Natural killer cell (primary cell): ENCODE measurements at regions not wholly inside any gene's neighbourhood (a gene's known extent, or its start where the extent isn't known, plus 50 kb on each side); places are given as distances from the start of the nearest gene placed in this dataset.

Experiments used
- ATAC-seq, 3 donors: fragments of 150-1000 bp in 2 of 3; fragments of 200-7000 bp in 1 of 3; cut with Tn5 transposase; 1 replicate in 1 of 3; 2 replicates in 2 of 3; pipeline ENCODE4 v1.10.0; 2021; ENCODE audit warnings: mild to moderate bottlenecking in 2 of 3, moderate library complexity in 2 of 3
- DNase-seq, 2 donors: peaks; one replicate each; pipeline versions ENCODE4 v3.0.0 to v3.0.0-alpha.2; 2013 to 2021; ENCODE audit warnings: mixed read lengths in 1 of 2
- H3K27ac ChIP-seq: one replicate; pipeline ENCODE4 v1.5.1; 2013; ENCODE audit warnings: mild to moderate bottlenecking, low read length
- H3K27me3 ChIP-seq: one replicate; pipeline ENCODE4 v1.6.1; 2013; ENCODE audit warnings: low read length; ENCODE audit not compliant: control insufficient read depth, insufficient read depth
- H3K36me3 ChIP-seq: one replicate; pipeline ENCODE4 v1.6.1; 2013; ENCODE audit warnings: low read length; ENCODE audit not compliant: control insufficient read depth, insufficient read depth
- H3K4me1 ChIP-seq: one replicate; pipeline ENCODE4 v1.6.1; 2013; ENCODE audit warnings: low read length; ENCODE audit not compliant: control insufficient read depth, insufficient read depth
- H3K4me3 ChIP-seq: one replicate; pipeline ENCODE4 v1.5.1; 2013; ENCODE audit warnings: low read length
- H3K9me3 ChIP-seq: one replicate; pipeline ENCODE4 v1.6.1; 2013; ENCODE audit warnings: low read length; ENCODE audit not compliant: control insufficient read depth, insufficient read depth
- H3K27ac Mint-ChIP-seq, 2 donors: one replicate each; pipeline ENCODE4 v1.8.0; 2022; ENCODE audit warnings: mild to moderate bottlenecking in 2 of 2, mixed read lengths in 2 of 2, moderate library complexity in 1 of 2
- H3K27me3 Mint-ChIP-seq, 2 donors: one replicate each; pipeline ENCODE4 v1.8.0; 2022; ENCODE audit warnings: low read depth in 2 of 2, mixed read lengths in 2 of 2
- H3K36me3 Mint-ChIP-seq: one replicate; pipeline ENCODE4 v1.8.0; 2022; ENCODE audit warnings: mixed read lengths
- H3K4me1 Mint-ChIP-seq, 2 donors: one replicate each; pipeline ENCODE4 v1.8.0; 2022; ENCODE audit warnings: mixed read lengths in 2 of 2
- H3K4me3 Mint-ChIP-seq: one replicate; pipeline ENCODE4 v1.8.0; 2022; ENCODE audit warnings: mild to moderate bottlenecking, moderate library complexity, mixed read lengths
- H3K9me3 Mint-ChIP-seq, 2 donors: one replicate each; pipeline ENCODE4 v1.8.0; 2022; ENCODE audit warnings: mixed read lengths in 2 of 2
- WGBS: methylation state at CpG from one replicate; pipeline ENCODE4 v1.1.7; 2013; ENCODE audit warnings: missing lambda C conversion rate; ENCODE audit not compliant: insufficient coverage; 5-methylcytosine and 5-hydroxymethylcytosine counted together
- intact Hi-C: fragments of 100-400 bp; cut with micrococcal nuclease; formaldehyde crosslinking; loops from one replicate; pipeline ENCODE4 v1.14.2; 2022
- TF ChIP-seq, protein P1 (sequence below): fragments of 200-600 bp; IDR thresholded peaks from one replicate; pipeline ENCODE4 v1.8.0; 2022; ENCODE audit warnings: antibody characterized with exemption

DNA sequence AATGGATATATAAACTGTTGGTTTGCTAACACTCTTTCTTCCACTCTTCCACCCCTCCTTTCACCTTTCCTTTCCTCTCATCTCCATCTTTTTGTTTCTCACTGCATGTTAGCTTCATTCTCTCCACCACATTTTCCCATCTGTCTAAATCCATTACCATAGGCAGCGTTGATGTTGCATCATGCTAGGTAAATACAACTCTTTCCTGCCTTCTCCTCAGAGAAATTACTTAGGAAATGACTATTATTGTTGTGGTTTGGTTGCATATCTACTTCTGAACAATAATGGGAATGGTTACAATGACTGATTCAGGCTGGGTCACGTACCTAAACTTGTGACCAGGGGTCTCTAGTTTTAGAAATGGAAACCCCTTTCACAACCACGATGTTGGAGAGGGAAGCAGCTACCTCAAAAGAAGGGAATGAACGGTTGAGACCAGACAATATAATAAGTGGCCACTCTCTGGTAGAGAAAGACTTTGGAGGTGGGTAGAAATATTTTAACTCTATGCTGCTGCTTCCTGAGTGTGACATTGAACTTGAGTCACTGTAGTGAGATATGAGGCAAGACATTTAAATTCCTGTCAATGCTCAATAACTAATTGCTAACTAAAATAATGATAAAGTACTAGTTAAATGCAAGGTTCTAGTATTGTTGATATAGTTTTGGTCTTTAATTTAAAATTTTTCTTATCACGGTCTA is 314.1 kb upstream of the TGFBR2 start:
- intact Hi-C loops: no loop called here
- WGBS: 60% methylated on average over 4 of the region's 5 CpGs
- H3K27ac Mint-ChIP-seq: no peak overlapping the region
- Histone ChIP-seq H3K27me3 (no peaks in the 10 kb centered on the region), H3K4me1 (peaks cover 6% of the 10 kb centered on the region), H3K9me3 (no peaks in the 10 kb centered on the region), H3K27ac (no peak overlapping the region), H3K36me3 (no peaks in the 10 kb centered on the region), H3K4me3 (no peak overlapping the region)
- ATAC-seq (no peak), DNase-seq (no peak)
- TF ChIP-seq, protein P1, sequence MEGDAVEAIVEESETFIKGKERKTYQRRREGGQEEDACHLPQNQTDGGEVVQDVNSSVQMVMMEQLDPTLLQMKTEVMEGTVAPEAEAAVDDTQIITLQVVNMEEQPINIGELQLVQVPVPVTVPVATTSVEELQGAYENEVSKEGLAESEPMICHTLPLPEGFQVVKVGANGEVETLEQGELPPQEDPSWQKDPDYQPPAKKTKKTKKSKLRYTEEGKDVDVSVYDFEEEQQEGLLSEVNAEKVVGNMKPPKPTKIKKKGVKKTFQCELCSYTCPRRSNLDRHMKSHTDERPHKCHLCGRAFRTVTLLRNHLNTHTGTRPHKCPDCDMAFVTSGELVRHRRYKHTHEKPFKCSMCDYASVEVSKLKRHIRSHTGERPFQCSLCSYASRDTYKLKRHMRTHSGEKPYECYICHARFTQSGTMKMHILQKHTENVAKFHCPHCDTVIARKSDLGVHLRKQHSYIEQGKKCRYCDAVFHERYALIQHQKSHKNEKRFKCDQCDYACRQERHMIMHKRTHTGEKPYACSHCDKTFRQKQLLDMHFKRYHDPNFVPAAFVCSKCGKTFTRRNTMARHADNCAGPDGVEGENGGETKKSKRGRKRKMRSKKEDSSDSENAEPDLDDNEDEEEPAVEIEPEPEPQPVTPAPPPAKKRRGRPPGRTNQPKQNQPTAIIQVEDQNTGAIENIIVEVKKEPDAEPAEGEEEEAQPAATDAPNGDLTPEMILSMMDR: no peak
- H3K9me3 Mint-ChIP-seq: no peaks in the 10 kb centered on the region
- no peak overlapping the region for H3K4me3 Mint-ChIP-seq
- peaks cover 0 to 3% of the 10 kb centered on the region in 2 donors for H3K27me3 Mint-ChIP-seq
- H3K36me3 Mint-ChIP-seq: no peaks in the 10 kb centered on the region
- peaks cover 10 to 12% of the 10 kb centered on the region in 2 donors for H3K4me1 Mint-ChIP-seq

DNA sequence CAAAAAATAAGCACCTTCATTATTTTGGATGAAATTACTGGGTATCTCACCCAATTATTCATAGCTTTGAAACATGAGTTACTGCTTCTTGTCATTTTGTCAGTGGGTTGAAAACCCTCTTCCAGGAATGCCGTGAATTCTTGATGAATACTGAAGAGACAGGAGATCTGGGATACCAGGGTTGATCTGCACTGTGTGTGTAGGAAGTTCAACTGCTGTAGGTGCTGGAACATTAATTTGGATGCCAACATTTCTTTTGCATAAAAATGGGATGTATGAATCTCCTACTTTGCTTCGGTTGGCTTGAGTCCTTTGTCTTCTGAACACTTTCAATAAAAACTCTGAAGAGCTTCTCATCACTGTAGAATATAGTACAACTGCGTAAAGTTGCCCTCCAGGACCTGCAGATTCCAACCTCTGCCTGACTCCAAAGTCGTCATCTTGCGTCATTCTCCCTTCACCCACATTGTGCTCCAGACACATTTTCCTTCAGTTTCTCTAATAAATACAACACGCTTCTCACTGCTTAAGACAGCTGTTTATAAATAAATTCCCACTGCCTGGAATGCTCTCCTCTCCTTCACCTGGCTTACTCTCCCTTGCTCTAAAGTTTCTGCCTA is 312.7 kb upstream of the TGFBR2 start:
- Mint-ChIP-seq H3K27ac (no peak overlapping the region), H3K4me1 (peaks cover 10 to 12% of the 10 kb centered on the region in 2 donors), H3K9me3 (no peaks in the 10 kb centered on the region), H3K4me3 (no peak overlapping the region), H3K36me3 (no peaks in the 10 kb centered on the region), H3K27me3 (peaks cover 0 to 3% of the 10 kb centered on the region in 2 donors)
- Histone ChIP-seq H3K9me3 (no peaks in the 10 kb centered on the region), H3K36me3 (no peaks in the 10 kb centered on the region), H3K27me3 (no peaks in the 10 kb centered on the region), H3K4me3 (no peak overlapping the region), H3K4me1 (peaks cover 6% of the 10 kb centered on the region), H3K27ac (no peak overlapping the region)
- ATAC-seq (no peak), DNase-seq (no peak)
- intact Hi-C loops: no loop called here
- WGBS: 95% methylated on average over 6 of the region's 6 CpGs
- TF ChIP-seq, protein P1: no peak

DNA sequence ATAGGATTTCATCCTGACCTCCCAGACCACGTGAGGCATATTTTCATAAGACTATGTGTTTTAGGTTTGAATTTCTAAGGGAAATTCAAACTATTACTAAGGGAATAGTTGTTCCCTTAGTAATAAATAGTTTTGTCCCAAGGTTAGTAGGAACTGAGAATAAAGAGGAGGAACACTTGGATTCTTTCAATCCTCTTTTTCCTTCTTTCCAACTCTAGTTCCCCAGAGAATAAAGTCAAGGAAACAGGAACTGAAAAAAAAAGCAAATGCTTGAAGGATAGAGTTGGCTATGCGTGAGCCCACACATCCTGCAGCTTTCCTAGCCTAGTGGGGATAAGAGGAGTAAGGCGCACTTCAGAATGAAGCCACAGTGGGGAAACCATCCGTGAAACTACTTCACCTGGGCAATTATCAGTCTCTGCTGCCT is 312.1 kb upstream of the TGFBR2 start:
- no peak overlapping the region for H3K27ac ChIP-seq
- ATAC-seq (no peak), DNase-seq (no peak)
- H3K4me1 ChIP-seq: peaks cover 6% of the 10 kb centered on the region
- intact Hi-C loops: no loop called here
- no peak overlapping the region for H3K4me3 Mint-ChIP-seq
- H3K36me3 ChIP-seq: no peaks in the 10 kb centered on the region
- WGBS: 92% methylated on average over 4 of the region's 4 CpGs
- TF ChIP-seq, protein P1: no peak
- peaks cover 6 to 7% of the 10 kb centered on the region in 2 donors for H3K4me1 Mint-ChIP-seq
- H3K4me3 ChIP-seq: no peak overlapping the region
- H3K27me3 ChIP-seq: no peaks in the 10 kb centered on the region
- peaks cover 0 to 3% of the 10 kb centered on the region in 2 donors for H3K27me3 Mint-ChIP-seq
- H3K36me3 Mint-ChIP-seq: no peaks in the 10 kb centered on the region
- no peaks in the 10 kb centered on the region for H3K9me3 Mint-ChIP-seq
- no peaks in the 10 kb centered on the region for H3K9me3 ChIP-seq
- no peak overlapping the region for H3K27ac Mint-ChIP-seq
